ENCODE measurements at regions not wholly inside any gene's neighbourhood (a gene's known extent, or its start where the extent isn't known, plus 50 kb on each side); places are given as distances from the start of the nearest gene placed in this dataset.

GRCh38 chr18:8942021-8942908, 160.2 kb upstream of the NDUFV2 start:
- Histone ChIP-seq H2AFZ (ENCODE audit: low read length) (peak overlapping the region; percentile 98), H3K4me3 (ENCODE audit: low read depth, low read length, poor library complexity, severe bottlenecking) (peak overlapping the region; percentile 4), H3K36me3 (ENCODE audit: insufficient read depth, low read length) (no peaks in the 10 kb centered on the region; the same call in 1 of the 2 replicates), H3K4me2 (ENCODE audit: low read length) (peak overlapping the region; percentile 54), H3K9me3 (ENCODE audit: low read length) (peaks cover 20% of the 10 kb centered on the region), H3K79me2 (ENCODE audit: insufficient read depth, low read depth, low read length) (no peaks in the 10 kb centered on the region), H3K4me1 (ENCODE audit: insufficient read depth, low read length, poor library complexity, severe bottlenecking) (peaks cover 78% of the 10 kb centered on the region), H4K20me1 (ENCODE audit: insufficient read depth, low read length) (no peaks in the 10 kb centered on the region), H3K27ac (ENCODE audit: low read depth, low read length, poor library complexity, severe bottlenecking) (peak overlapping the region; percentile 70), H3K9me2 (ENCODE audit: insufficient read depth, low read length) (no peaks in the 10 kb centered on the region)
- intact Hi-C loops (cut with micrococcal nuclease; ENCODE audit: unreplicated experiment) = no loop called here
- TF ChIP-seq EZH2phosphoT487 (IDR thresholded peaks at IDR 0.05; ENCODE audit: borderline replicate concordance, low read depth, low read length) = no peak
- ChIA-PET CTCF (ENCODE audit: unreplicated experiment) (no interaction called here), POLR2A (interaction anchor here (1.6 kb wide), 1 partner anchor 10 kb away, joined by 9 read pairs; no protein-coding TSS in a partner anchor)
- peak; percentile 61 for DNase-seq (ENCODE audit: low spot score)
- no TSS peak for BruUV-seq (replicated peaks)

DNA sequence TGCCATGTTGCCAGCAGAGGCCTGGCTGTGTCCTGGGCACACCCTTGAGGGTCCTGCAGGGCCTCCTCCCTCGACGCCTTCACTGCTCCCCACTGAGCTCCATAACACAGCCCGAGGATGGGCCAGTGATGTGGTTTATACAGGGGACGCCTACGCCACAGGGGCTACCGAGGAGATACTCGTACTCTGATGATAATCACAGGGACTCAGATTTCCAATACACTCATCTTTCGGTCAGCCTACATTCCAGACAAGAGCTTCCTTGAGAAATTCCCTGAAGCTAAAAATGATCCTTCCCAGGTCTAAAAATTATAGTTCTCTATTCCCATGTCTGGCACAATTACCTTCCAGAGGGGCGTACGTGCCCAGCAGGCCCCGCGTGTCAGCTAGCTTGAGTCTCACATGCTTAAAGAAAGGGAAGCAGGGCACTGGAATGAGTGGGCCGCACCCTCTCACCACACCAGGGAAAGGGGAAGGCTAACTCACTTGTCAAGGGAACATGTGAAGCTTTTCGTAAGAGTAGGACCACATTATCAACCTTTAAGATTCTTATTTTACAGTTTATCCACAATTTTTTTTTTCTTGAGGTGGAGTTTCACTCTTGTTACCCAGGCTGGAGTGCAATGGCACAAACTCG, 159.5 kb upstream of the NDUFV2 start:
- intact Hi-C loops (cut with micrococcal nuclease; ENCODE audit: unreplicated experiment) = no loop called here
- BruUV-seq (replicated peaks) = no TSS peak
- no peaks in the 10 kb centered on the region for H3K79me2 ChIP-seq (ENCODE audit: insufficient read depth, low read depth, low read length)
- ChIA-PET CTCF (ENCODE audit: unreplicated experiment) (interaction anchor here (1.1 kb wide), 1 partner anchor 28 kb away, joined by 3 read pairs; no protein-coding TSS in a partner anchor), POLR2A (interaction anchor here (0.5 to 1.6 kb wide), 3 partner anchors 9 to 327 kb away, joined by 4 to 9 read pairs (median 4); no protein-coding TSS in a partner anchor)
- no peaks in the 10 kb centered on the region for H4K20me1 ChIP-seq (ENCODE audit: insufficient read depth, low read length)
- DNase-seq (ENCODE audit: low spot score) = no peak
- H3K4me2 ChIP-seq (ENCODE audit: low read length) = peak overlapping the region; percentile 10; the same call in 1 of the 2 replicates
- no peak overlapping the region for H3K4me3 ChIP-seq (ENCODE audit: low read depth, low read length, poor library complexity, severe bottlenecking)
- H2AFZ ChIP-seq (ENCODE audit: low read length) = no peak overlapping the region
- H3K9me3 ChIP-seq (ENCODE audit: low read length) = peaks cover 20% of the 10 kb centered on the region
- no peaks in the 10 kb centered on the region; the same call in 1 of the 2 replicates for H3K36me3 ChIP-seq (ENCODE audit: insufficient read depth, low read length)
- peaks cover 79% of the 10 kb centered on the region for H3K4me1 ChIP-seq (ENCODE audit: insufficient read depth, low read length, poor library complexity, severe bottlenecking)
- TF ChIP-seq EZH2phosphoT487 (IDR thresholded peaks at IDR 0.05; ENCODE audit: borderline replicate concordance, low read depth, low read length) = no peak
- TF ChIP-seq, protein P1, sequence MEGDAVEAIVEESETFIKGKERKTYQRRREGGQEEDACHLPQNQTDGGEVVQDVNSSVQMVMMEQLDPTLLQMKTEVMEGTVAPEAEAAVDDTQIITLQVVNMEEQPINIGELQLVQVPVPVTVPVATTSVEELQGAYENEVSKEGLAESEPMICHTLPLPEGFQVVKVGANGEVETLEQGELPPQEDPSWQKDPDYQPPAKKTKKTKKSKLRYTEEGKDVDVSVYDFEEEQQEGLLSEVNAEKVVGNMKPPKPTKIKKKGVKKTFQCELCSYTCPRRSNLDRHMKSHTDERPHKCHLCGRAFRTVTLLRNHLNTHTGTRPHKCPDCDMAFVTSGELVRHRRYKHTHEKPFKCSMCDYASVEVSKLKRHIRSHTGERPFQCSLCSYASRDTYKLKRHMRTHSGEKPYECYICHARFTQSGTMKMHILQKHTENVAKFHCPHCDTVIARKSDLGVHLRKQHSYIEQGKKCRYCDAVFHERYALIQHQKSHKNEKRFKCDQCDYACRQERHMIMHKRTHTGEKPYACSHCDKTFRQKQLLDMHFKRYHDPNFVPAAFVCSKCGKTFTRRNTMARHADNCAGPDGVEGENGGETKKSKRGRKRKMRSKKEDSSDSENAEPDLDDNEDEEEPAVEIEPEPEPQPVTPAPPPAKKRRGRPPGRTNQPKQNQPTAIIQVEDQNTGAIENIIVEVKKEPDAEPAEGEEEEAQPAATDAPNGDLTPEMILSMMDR (conservative IDR thresholded peaks at IDR 0.05; ENCODE audit: low read length) = no peak
- peak overlapping the region; percentile 70 for H3K27ac ChIP-seq (ENCODE audit: low read depth, low read length, poor library complexity, severe bottlenecking)
- H3K9me2 ChIP-seq (ENCODE audit: insufficient read depth, low read length) = no peaks in the 10 kb centered on the region

All from OCI-LY7 (cell line).